ENCODE measurements at regions not wholly inside any gene's neighbourhood (a gene's known extent, or its start where the extent isn't known, plus 50 kb on each side); places are given as distances from the start of the nearest gene placed in this dataset.
"Not testable (repeated sequence)": the region's sequence is repeated elsewhere in the genome, so short reads cannot be mapped to it uniquely, and the experiment has no call there.

DNA sequence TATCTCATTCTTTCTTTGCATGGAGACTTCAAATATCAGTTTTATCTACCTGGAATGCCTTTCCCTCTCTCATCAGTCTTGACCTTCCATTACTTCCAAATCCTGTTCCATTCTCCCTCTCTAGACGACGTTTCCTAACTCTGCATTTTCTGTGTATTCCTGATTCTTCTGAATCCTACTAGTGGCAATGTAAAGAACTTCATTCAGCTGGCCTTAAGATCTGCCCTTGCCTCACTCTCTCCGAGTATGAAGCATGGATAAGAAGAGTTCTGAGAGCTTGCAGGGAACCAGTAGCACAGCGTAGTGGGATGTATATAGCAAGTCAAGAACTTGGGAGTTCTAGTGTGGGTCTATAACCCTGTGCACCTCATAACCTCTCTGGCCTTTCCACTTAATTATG is 68.5 kb upstream of the HOXC13 start:
- H3K4me3 ChIP-seq (ENCODE audit: low read length): no peak overlapping the region
- peaks cover 9% of the 10 kb centered on the region for H3K27me3 ChIP-seq (ENCODE audit: control insufficient read depth, insufficient read depth, low read length)
- H3K9me3 ChIP-seq (replicated peaks; ENCODE audit: control insufficient read depth, low read depth, low read length): no peaks in the 10 kb centered on the region
- DNase-seq: no peak
- no peaks in the 10 kb centered on the region for H3K36me3 ChIP-seq (ENCODE audit: control insufficient read depth, insufficient read depth, low read length)
- H3K27ac ChIP-seq (ENCODE audit: low read length): no peak overlapping the region
- 50% methylated on average over 1 of the region's 4 CpGs for WGBS (ENCODE audit: insufficient coverage)
- no peaks in the 10 kb centered on the region for H3K4me1 ChIP-seq (ENCODE audit: control insufficient read depth, insufficient read depth, low read length)

GRCh38 chr12:53871367-53871766 is 67.3 kb upstream of the HOXC13 start:
- Histone ChIP-seq H3K4me3 (ENCODE audit: low read length) (no peak overlapping the region), H3K27me3 (ENCODE audit: control insufficient read depth, insufficient read depth, low read length) (peaks cover 11% of the 10 kb centered on the region), H3K27ac (ENCODE audit: low read length) (no peak overlapping the region), H3K9me3 (replicated peaks; ENCODE audit: control insufficient read depth, low read depth, low read length) (no peaks in the 10 kb centered on the region), H3K4me1 (ENCODE audit: control insufficient read depth, insufficient read depth, low read length) (no peaks in the 10 kb centered on the region), H3K36me3 (ENCODE audit: control insufficient read depth, insufficient read depth, low read length) (no peaks in the 10 kb centered on the region)
- no peak for DNase-seq

DNA sequence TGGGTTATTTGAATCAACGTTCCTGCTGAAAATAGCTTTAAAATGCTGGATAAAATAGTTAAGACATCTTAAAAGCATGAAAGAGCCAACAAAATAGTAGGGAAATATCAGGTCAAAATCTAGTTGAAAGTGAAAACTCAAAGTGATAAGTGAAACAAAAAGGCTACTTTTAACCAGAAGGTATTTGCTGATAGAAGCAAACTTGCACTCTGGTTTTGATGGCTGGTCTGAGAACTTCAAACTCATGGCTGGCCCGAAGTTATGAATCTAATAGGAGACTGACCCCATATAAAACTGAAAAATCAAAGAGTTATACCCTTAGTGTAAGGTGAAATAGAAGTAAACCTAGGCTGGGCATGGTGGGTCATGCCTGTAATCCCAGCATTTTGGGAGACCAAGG is 66.3 kb upstream of the HOXC13 start:
- Histone ChIP-seq H3K27me3 (ENCODE audit: control insufficient read depth, insufficient read depth, low read length) (peaks cover 11% of the 10 kb centered on the region), H3K4me3 (ENCODE audit: low read length) (no peak overlapping the region), H3K4me1 (ENCODE audit: control insufficient read depth, insufficient read depth, low read length) (no peaks in the 10 kb centered on the region), H3K36me3 (ENCODE audit: control insufficient read depth, insufficient read depth, low read length) (no peaks in the 10 kb centered on the region), H3K9me3 (replicated peaks; ENCODE audit: control insufficient read depth, low read depth, low read length) (no peaks in the 10 kb centered on the region), H3K27ac (ENCODE audit: low read length) (no peak overlapping the region)
- WGBS (ENCODE audit: insufficient coverage): no CpG with 5 or more reads among the region's 2 CpGs
- DNase-seq: no peak

GRCh38 chr12:53877961-53878360 is 60.7 kb upstream of the HOXC13 start:
- H3K27me3 ChIP-seq (ENCODE audit: control insufficient read depth, insufficient read depth, low read length): not testable (repeated sequence)
- WGBS (ENCODE audit: insufficient coverage): no CpG with 5 or more reads among the region's 3 CpGs

DNA sequence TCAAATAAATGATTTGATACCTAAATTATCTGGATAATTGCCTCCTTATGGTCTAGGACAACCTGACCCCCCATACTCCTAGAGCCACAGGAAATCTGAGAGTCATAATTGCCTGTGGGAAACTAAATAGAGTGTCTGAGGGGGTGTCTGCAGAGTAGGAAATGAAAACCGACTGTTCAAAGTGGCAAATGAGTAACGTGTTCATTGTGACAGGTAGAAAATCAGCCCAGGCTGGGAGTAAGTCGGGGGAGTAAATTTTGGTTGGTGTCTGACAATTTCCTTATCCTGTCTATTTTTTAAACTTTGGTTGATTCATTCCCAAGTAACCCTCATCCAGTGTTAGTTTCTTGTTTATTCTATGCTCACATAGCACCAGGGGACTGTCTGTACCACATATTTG is 51.6 kb upstream of the HOXC13 start:
- no peaks in the 10 kb centered on the region for H3K4me1 ChIP-seq (ENCODE audit: control insufficient read depth, insufficient read depth, low read length)
- 34% methylated on average over 2 of the region's 3 CpGs for WGBS (ENCODE audit: insufficient coverage)
- H3K27ac ChIP-seq (ENCODE audit: low read length): no peak overlapping the region
- no peak for DNase-seq
- H3K4me3 ChIP-seq (ENCODE audit: low read length): no peak overlapping the region
- peaks cover 16% of the 10 kb centered on the region for H3K27me3 ChIP-seq (ENCODE audit: control insufficient read depth, insufficient read depth, low read length)
- no peaks in the 10 kb centered on the region for H3K36me3 ChIP-seq (ENCODE audit: control insufficient read depth, insufficient read depth, low read length)
- no peaks in the 10 kb centered on the region for H3K9me3 ChIP-seq (replicated peaks; ENCODE audit: control insufficient read depth, low read depth, low read length)

More at GRCh38 chr12:53877961-53878360, 60.7 kb upstream of the HOXC13 start:
- not testable (repeated sequence) for DNase-seq; H3K9me3 ChIP-seq (replicated peaks; ENCODE audit: control insufficient read depth, low read depth, low read length); H3K36me3 ChIP-seq (ENCODE audit: control insufficient read depth, insufficient read depth, low read length); H3K4me3 ChIP-seq (ENCODE audit: low read length); H3K27ac ChIP-seq (ENCODE audit: low read length); H3K4me1 ChIP-seq (ENCODE audit: control insufficient read depth, insufficient read depth, low read length)

GRCh38 chr12:53887881-53888280 is 50.8 kb upstream of the HOXC13 start:
- WGBS (ENCODE audit: insufficient coverage): no CpG with 5 or more reads among the region's 2 CpGs
- DNase-seq: no peak
- H3K4me3 ChIP-seq (ENCODE audit: low read length): no peak overlapping the region
- no peak overlapping the region for H3K27ac ChIP-seq (ENCODE audit: low read length)
- H3K27me3 ChIP-seq (ENCODE audit: control insufficient read depth, insufficient read depth, low read length): peaks cover 21% of the 10 kb centered on the region
- H3K4me1 ChIP-seq (ENCODE audit: control insufficient read depth, insufficient read depth, low read length): no peaks in the 10 kb centered on the region
- H3K9me3 ChIP-seq (replicated peaks; ENCODE audit: control insufficient read depth, low read depth, low read length): no peaks in the 10 kb centered on the region
- no peaks in the 10 kb centered on the region for H3K36me3 ChIP-seq (ENCODE audit: control insufficient read depth, insufficient read depth, low read length)
